Left ventricle myocardium inferior (tissue), 1 donor: ENCODE measurements at regions not wholly inside any gene's neighbourhood (a gene's known extent, or its start where the extent isn't known, plus 50 kb on each side); places are given as distances from the start of the nearest gene placed in this dataset.
"Not testable (repeated sequence)": the region's sequence is repeated elsewhere in the genome, so short reads cannot be mapped to it uniquely, and the experiment has no call there.

ENCODE experiments used
- DNase-seq: peaks from one replicate; pipeline ENCODE4 v3.0.0-alpha.2; 2020
- H3K27ac ChIP-seq: fragments of 200-600 bp; replicated peaks from 2 replicates; pipeline ENCODE4 v1.8.0; 2021
- H3K27me3 ChIP-seq: fragments of 200-600 bp; 2 replicates; pipeline ENCODE4 v1.8.0; 2021; ENCODE audit warnings: low read depth
- H3K36me3 ChIP-seq: fragments of 200-600 bp; 2 replicates; pipeline ENCODE4 v1.8.0; 2021
- H3K4me1 ChIP-seq: fragments of 200-600 bp; 2 replicates; pipeline ENCODE4 v1.8.0; 2021
- H3K4me3 ChIP-seq: fragments of 200-600 bp; 2 replicates; pipeline ENCODE4 v1.8.0; 2021; ENCODE audit warnings: mild to moderate bottlenecking, moderate library complexity
- H3K9me3 ChIP-seq: fragments of 200-600 bp; replicated peaks from 2 replicates; pipeline ENCODE4 v1.8.0; 2021
- intact Hi-C: fragments of 100-400 bp; cut with micrococcal nuclease; formaldehyde crosslinking; loops from one replicate; pipeline ENCODE4 v1.11.0; 2022
- TF ChIP-seq, protein P1 (sequence below): fragments of 200-600 bp; IDR thresholded peaks from 2 replicates; pipeline ENCODE4 v1.8.0; 2021; ENCODE audit warnings: antibody characterized with exemption, mild to moderate bottlenecking, borderline replicate concordance
- donor health status: DM: no; HTN: yes; CAD: no; lungs with severe emphysema.

- intact Hi-C loops = no loop called here
Observed at GRCh38 chr2:67776276-67776675, 286.5 kb downstream of the C1D start.

GRCh38 chr2:67777010-67777409 is 285.8 kb downstream of the C1D start:
- Histone ChIP-seq H3K27me3 (peaks cover 8% of the 10 kb centered on the region), H3K4me3 (no peak overlapping the region), H3K9me3 (no peaks in the 10 kb centered on the region), H3K36me3 (no peaks in the 10 kb centered on the region), H3K27ac (no peak overlapping the region), H3K4me1 (no peaks in the 10 kb centered on the region)
- intact Hi-C loops = no loop called here
- TF ChIP-seq, protein P1, sequence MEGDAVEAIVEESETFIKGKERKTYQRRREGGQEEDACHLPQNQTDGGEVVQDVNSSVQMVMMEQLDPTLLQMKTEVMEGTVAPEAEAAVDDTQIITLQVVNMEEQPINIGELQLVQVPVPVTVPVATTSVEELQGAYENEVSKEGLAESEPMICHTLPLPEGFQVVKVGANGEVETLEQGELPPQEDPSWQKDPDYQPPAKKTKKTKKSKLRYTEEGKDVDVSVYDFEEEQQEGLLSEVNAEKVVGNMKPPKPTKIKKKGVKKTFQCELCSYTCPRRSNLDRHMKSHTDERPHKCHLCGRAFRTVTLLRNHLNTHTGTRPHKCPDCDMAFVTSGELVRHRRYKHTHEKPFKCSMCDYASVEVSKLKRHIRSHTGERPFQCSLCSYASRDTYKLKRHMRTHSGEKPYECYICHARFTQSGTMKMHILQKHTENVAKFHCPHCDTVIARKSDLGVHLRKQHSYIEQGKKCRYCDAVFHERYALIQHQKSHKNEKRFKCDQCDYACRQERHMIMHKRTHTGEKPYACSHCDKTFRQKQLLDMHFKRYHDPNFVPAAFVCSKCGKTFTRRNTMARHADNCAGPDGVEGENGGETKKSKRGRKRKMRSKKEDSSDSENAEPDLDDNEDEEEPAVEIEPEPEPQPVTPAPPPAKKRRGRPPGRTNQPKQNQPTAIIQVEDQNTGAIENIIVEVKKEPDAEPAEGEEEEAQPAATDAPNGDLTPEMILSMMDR = no peak
- DNase-seq = no peak

More at GRCh38 chr2:67776276-67776675, 286.5 kb downstream of the C1D start:
- H3K9me3 ChIP-seq = no peaks in the 10 kb centered on the region
- TF ChIP-seq, protein P1 = no peak
- no peaks in the 10 kb centered on the region for H3K36me3 ChIP-seq
- H3K27me3 ChIP-seq = peaks cover 8% of the 10 kb centered on the region
- H3K27ac ChIP-seq = no peak overlapping the region
- H3K4me3 ChIP-seq = no peak overlapping the region
- no peak for DNase-seq
- no peaks in the 10 kb centered on the region for H3K4me1 ChIP-seq

DNA sequence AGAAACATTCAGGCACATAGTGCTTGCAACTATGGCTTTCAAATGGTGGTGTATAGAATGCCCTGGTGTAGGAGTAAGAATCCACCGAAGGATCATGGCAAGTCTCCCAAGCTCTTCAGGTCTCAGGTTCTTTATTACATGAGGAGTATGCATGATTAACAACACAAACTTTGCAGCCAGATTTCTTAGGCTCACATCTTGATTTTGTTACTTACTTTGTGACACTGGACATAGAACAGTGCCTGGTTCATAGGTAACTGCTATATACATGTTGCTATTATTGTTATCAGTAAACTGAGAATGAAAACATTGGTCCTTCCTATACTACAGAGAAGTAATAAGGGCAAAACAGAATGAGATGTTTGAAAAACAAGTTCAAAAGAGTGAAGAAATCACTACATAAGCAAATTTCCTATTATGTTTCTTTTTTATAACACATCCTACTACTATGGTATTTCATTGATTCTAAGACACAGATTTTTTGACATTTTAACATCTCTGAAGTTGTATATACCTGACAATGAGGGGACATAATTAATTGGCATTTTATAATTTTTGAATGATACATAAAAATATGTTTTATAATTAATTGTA is 284.9 kb downstream of the C1D start:
- H3K27me3 ChIP-seq = peaks cover 8% of the 10 kb centered on the region
- intact Hi-C loops = no loop called here
- H3K9me3 ChIP-seq = no peaks in the 10 kb centered on the region
- H3K4me1 ChIP-seq = no peaks in the 10 kb centered on the region
- TF ChIP-seq, protein P1 = no peak
- DNase-seq = no peak
- no peak overlapping the region for H3K4me3 ChIP-seq
- H3K36me3 ChIP-seq = no peaks in the 10 kb centered on the region
- no peak overlapping the region for H3K27ac ChIP-seq

- H3K27ac ChIP-seq, H3K27me3 ChIP-seq, H3K4me3 ChIP-seq, H3K9me3 ChIP-seq, H3K36me3 ChIP-seq, intact Hi-C loops, H3K4me1 ChIP-seq, DNase-seq: not testable (repeated sequence)
Observed at GRCh38 chr2:67780841-67781240, 282.0 kb downstream of the C1D start.

- no peak overlapping the region for H3K4me3 ChIP-seq
- H3K27me3 ChIP-seq = peaks cover 8% of the 10 kb centered on the region
- H3K27ac ChIP-seq = peak overlapping the region; percentile 1
- H3K9me3 ChIP-seq = no peaks in the 10 kb centered on the region
- H3K4me1 ChIP-seq = no peaks in the 10 kb centered on the region
- H3K36me3 ChIP-seq = no peaks in the 10 kb centered on the region
- TF ChIP-seq, protein P1 = no peak
- no peak for DNase-seq
- intact Hi-C loops = no loop called here
Observed at GRCh38 chr2:67782443-67782842, 280.4 kb downstream of the C1D start.

GRCh38 chr2:67783026-67783425 is 279.8 kb downstream of the C1D start:
- Histone ChIP-seq H3K9me3 (no peaks in the 10 kb centered on the region), H3K27me3 (peaks cover 8% of the 10 kb centered on the region), H3K4me3 (no peak overlapping the region), H3K4me1 (no peaks in the 10 kb centered on the region), H3K36me3 (no peaks in the 10 kb centered on the region), H3K27ac (no peak overlapping the region)
- TF ChIP-seq, protein P1 = no peak
- intact Hi-C loops = no loop called here
- DNase-seq = no peak
